Kidney (tissue), 13 donors: ENCODE measurements at regions not wholly inside any gene's neighbourhood (a gene's known extent, or its start where the extent isn't known, plus 50 kb on each side); places are given as distances from the start of the nearest gene placed in this dataset.

Source experiments
- DNase-seq, 5 donors: peaks; one replicate each; pipeline ENCODE4 v3.0.0-alpha.2; 2013 to 2020
- FAIRE-seq: peaks from 2 replicates; lab custom pipeline; 2012; peaks lifted over from hg19 to GRCh38; lab: Jason Lieb, UNC
- H3K27ac ChIP-seq, 2 donors: one replicate each; pipeline ENCODE4 v1.7.0; 2013; ENCODE audit warnings: low read depth in 2 of 2, low read length in 2 of 2, inconsistent platforms in 1 of 2
- H3K27me3 ChIP-seq: one replicate; pipeline ENCODE4 v1.7.1; 2013; ENCODE audit warnings: low read length, inconsistent platforms; ENCODE audit not compliant: control insufficient read depth, insufficient read depth
- H3K36me3 ChIP-seq, 3 donors: one replicate each; pipeline versions ENCODE4 v1.7.0 to v1.7.1; 2013; ENCODE audit warnings: low read length in 3 of 3, control low read depth in 1 of 3, inconsistent platforms in 1 of 3; ENCODE audit not compliant: insufficient read depth in 3 of 3, control insufficient read depth in 2 of 3
- H3K4me1 ChIP-seq, 3 donors: one replicate each; pipeline versions ENCODE4 v1.7.0 to v1.7.1; 2013; ENCODE audit warnings: low read length in 3 of 3, inconsistent platforms in 1 of 3, low read depth in 1 of 3; ENCODE audit not compliant: control insufficient read depth in 2 of 3, insufficient read depth in 2 of 3
- H3K4me3 ChIP-seq, 3 donors: one replicate each; pipeline versions ENCODE4 v1.7.0 to v1.8.1; 2013; ENCODE audit warnings: low read length in 3 of 3, control low read depth in 1 of 3, inconsistent platforms in 1 of 3
- H3K9ac ChIP-seq, 3 donors: one replicate each; pipeline versions ENCODE4 v1.7.0 to v1.7.1; 2013; ENCODE audit warnings: low read length in 3 of 3, control low read depth in 1 of 3, inconsistent platforms in 1 of 3
- H3K9me3 ChIP-seq, 3 donors: one replicate each; pipeline versions ENCODE4 v1.7.0 to v1.7.1; 2013; ENCODE audit warnings: low read length in 3 of 3, control low read depth in 1 of 3, inconsistent platforms in 1 of 3; ENCODE audit not compliant: control insufficient read depth in 2 of 3, insufficient read depth in 1 of 3
- CTCF ChIP-seq: IDR thresholded peaks from 3 replicates; pipeline ENCODE4 v1.5.1; 2012; ENCODE audit warnings: mild to moderate bottlenecking, moderate library complexity, borderline replicate concordance; ENCODE audit not compliant: insufficient read depth; ENCODE audit errors: extremely low read depth
- intact Hi-C: fragments of 100-400 bp; cut with DNase I; formaldehyde crosslinking; loops from one replicate; pipeline ENCODE4 v1.11.1; 2022
- donor health status: control.
- donor health status: control.
- donor health status: control.
- donor health status: control.
- donor health status: control.
- donor health status: DM: yes; HTN: yes; CAD: no.
- donor health status: Normal renal cell carcinoma (clear cell type).

GRCh38 chr5:124401476-124402143 is 344.8 kb downstream of the ZNF608 start:
- no peak overlapping the region for H3K27ac ChIP-seq
- no peaks in the 10 kb centered on the region for H3K9me3 ChIP-seq
- intact Hi-C loops = no loop called here
- H3K36me3 ChIP-seq = no peaks in the 10 kb centered on the region
- no peak overlapping the region for H3K9ac ChIP-seq
- H3K4me1 ChIP-seq = peaks cover 0 to 4% (median 2%) of the 10 kb centered on the region in 3 donors
- no peaks in the 10 kb centered on the region for H3K27me3 ChIP-seq
- TF ChIP-seq CTCF = no peak
- H3K4me3 ChIP-seq = no peak overlapping the region
- DNase-seq (peak in 2 of 5 donors; percentile 17 to 48), FAIRE-seq (no peak)

GRCh38 chr5:124399426-124399961 is 346.9 kb downstream of the ZNF608 start:
- intact Hi-C loops = no loop called here
- no peak overlapping the region for H3K9ac ChIP-seq
- FAIRE-seq (no peak), DNase-seq (peak in 1 of 5 donors; percentile 21)
- no peak overlapping the region for H3K27ac ChIP-seq
- no peak overlapping the region for H3K4me3 ChIP-seq
- no peaks in the 10 kb centered on the region for H3K36me3 ChIP-seq
- TF ChIP-seq CTCF = no peak
- H3K9me3 ChIP-seq = no peaks in the 10 kb centered on the region
- peaks cover 0 to 4% (median 2%) of the 10 kb centered on the region in 3 donors for H3K4me1 ChIP-seq
- H3K27me3 ChIP-seq = no peaks in the 10 kb centered on the region

GRCh38 chr5:124398460-124398859 is 348.0 kb downstream of the ZNF608 start:
- Histone ChIP-seq H3K4me3 (no peak overlapping the region), H3K4me1 (peaks cover 0 to 4% (median 2%) of the 10 kb centered on the region in 3 donors), H3K27me3 (no peaks in the 10 kb centered on the region), H3K27ac (no peak overlapping the region), H3K9ac (no peak overlapping the region), H3K36me3 (no peaks in the 10 kb centered on the region), H3K9me3 (no peaks in the 10 kb centered on the region)
- DNase-seq (no peak), FAIRE-seq (no peak)
- intact Hi-C loops = no loop called here
- no peak for TF ChIP-seq CTCF
